RWPE2 (cell line): ENCODE measurements at regions not wholly inside any gene's neighbourhood (a gene's known extent, or its start where the extent isn't known, plus 50 kb on each side); places are given as distances from the start of the nearest gene placed in this dataset.

Experiments
- ATAC-seq: fragments of 200-7000 bp; cut with Tn5 transposase; 3 replicates; pipeline ENCODE4 v1.9.1; 2021; ENCODE audit warnings: low read depth
- DNase-seq: peaks from one replicate; pipeline ENCODE4 v3.0.0-alpha.2; 2020; ENCODE audit warnings: low spot score
- H3K27ac ChIP-seq: fragments of 450-650 bp; 2 replicates; pipeline ENCODE4 v1.5.1; 2017; ENCODE audit warnings: mild to moderate bottlenecking; ENCODE audit not compliant: poor library complexity, severe bottlenecking
- H3K27me3 ChIP-seq: fragments of 250-450 bp; sonication (Bioruptor Pico); 2 replicates; pipeline ENCODE4 v1.5.1; 2021; ENCODE audit warnings: mild to moderate bottlenecking, moderate library complexity; ENCODE audit not compliant: insufficient read depth, poor library complexity, severe bottlenecking
- H3K36me3 ChIP-seq: fragments of 250-450 bp; sonication (Bioruptor Pico); 2 replicates; pipeline ENCODE4 v1.5.1; 2020; ENCODE audit warnings: low read depth, mild to moderate bottlenecking, moderate library complexity
- H3K4me1 ChIP-seq: fragments of 250-450 bp; sonication (Bioruptor Pico); 2 replicates; pipeline ENCODE4 v1.5.1; 2021; ENCODE audit warnings: mild to moderate bottlenecking, moderate library complexity; ENCODE audit not compliant: insufficient read depth, poor library complexity, severe bottlenecking
- H3K4me3 ChIP-seq: fragments of 250-450 bp; sonication (Bioruptor Pico); 2 replicates; pipeline ENCODE4 v1.5.1; 2021; ENCODE audit warnings: mild to moderate bottlenecking, moderate library complexity; ENCODE audit not compliant: severe bottlenecking
- H3K9me3 ChIP-seq: fragments of 250-450 bp; sonication (Bioruptor Pico); 2 replicates; pipeline ENCODE4 v1.5.1; 2021; ENCODE audit warnings: mild to moderate bottlenecking, moderate library complexity; ENCODE audit not compliant: severe bottlenecking
- TF ChIP-seq, protein P1 (sequence below): fragments of 450-650 bp; IDR thresholded peaks from one replicate; pipeline ENCODE4 v1.5.1; 2017; ENCODE audit warnings: mild to moderate bottlenecking, moderate library complexity; ENCODE audit not compliant: poor library complexity, severe bottlenecking

DNA sequence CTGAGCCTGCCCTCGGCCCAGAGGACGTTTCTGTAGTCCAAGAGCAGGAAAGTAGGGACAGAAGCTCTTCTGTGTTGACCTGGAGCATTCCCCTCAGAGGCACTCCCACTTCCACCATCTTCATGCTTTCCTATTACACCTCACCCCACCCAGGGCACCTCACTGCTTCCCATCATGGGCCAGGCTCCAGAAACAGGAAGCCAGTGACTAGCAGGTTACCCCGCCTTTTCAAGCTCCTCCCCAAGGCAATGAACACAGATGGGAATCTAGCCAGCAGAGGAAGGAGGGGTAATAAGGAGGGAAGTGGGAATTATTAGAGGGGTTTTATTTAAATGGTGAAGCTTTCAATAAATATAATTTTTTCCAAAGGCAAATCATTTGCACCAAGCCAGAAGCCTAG, 308.8 kb upstream of the MGAT5 start:
- Histone ChIP-seq H3K9me3 (no peaks in the 10 kb centered on the region), H3K4me3 (no peak overlapping the region), H3K36me3 (no peaks in the 10 kb centered on the region), H3K4me1 (no peaks in the 10 kb centered on the region), H3K27ac (no peak overlapping the region), H3K27me3 (no peaks in the 10 kb centered on the region)
- ATAC-seq: no peak
- no peak for DNase-seq
- TF ChIP-seq, protein P1, sequence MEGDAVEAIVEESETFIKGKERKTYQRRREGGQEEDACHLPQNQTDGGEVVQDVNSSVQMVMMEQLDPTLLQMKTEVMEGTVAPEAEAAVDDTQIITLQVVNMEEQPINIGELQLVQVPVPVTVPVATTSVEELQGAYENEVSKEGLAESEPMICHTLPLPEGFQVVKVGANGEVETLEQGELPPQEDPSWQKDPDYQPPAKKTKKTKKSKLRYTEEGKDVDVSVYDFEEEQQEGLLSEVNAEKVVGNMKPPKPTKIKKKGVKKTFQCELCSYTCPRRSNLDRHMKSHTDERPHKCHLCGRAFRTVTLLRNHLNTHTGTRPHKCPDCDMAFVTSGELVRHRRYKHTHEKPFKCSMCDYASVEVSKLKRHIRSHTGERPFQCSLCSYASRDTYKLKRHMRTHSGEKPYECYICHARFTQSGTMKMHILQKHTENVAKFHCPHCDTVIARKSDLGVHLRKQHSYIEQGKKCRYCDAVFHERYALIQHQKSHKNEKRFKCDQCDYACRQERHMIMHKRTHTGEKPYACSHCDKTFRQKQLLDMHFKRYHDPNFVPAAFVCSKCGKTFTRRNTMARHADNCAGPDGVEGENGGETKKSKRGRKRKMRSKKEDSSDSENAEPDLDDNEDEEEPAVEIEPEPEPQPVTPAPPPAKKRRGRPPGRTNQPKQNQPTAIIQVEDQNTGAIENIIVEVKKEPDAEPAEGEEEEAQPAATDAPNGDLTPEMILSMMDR: no peak

DNA sequence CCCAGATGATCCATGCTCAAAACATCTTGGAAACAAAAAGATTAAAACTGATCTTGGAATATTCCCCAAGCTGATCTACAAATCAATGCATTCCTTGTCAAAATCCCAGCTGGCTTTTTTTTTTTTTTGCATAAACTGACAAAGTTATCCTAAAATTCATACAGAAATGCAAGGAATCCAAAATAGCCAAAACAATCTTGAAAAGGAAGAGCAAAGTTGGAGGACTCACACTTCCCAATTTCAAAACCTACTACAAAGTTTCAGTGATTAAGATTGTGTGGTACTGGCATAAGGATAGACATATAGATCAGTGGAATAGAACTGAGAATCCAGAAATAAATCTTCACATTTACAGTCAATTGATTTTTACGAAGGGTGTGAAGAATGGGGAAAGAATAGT, 306.8 kb upstream of the MGAT5 start:
- H3K4me3 ChIP-seq: no peak overlapping the region
- H3K27ac ChIP-seq: no peak overlapping the region
- no peaks in the 10 kb centered on the region for H3K36me3 ChIP-seq
- no peaks in the 10 kb centered on the region for H3K4me1 ChIP-seq
- TF ChIP-seq, protein P1: no peak
- no peaks in the 10 kb centered on the region for H3K9me3 ChIP-seq
- DNase-seq (no peak), ATAC-seq (no peak)
- H3K27me3 ChIP-seq: no peaks in the 10 kb centered on the region

DNA sequence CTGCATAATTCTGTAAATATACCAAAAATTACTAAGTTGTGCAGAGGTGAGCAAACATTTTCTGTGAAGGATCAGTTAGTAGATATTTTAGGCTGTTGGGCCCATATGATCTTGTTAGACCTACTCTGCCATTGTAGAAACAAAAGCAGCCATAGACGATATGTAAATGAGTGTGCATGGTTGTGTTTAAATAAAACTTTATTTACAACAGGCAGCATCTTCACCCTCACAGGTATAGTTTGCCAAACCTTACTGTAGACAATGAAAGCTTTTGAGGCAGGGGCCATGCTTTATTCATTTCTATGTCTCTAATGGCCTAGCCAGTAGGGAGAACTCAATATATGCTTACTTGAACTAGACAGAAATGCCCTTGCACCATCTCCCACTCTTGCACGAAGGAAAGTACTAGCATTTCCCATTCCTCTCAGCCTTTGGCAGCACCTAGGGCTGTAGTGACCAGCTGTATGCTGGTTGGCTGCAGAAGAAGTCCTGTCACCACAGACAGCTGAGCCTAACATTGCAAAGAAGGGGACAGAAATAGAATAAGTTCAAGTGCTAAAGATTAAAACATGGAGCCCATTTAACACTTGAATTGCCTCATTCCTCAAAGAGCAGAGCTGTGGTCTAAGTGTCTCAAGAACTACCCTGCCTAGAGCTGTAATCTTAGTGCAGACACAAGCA, 305.1 kb upstream of the MGAT5 start:
- Histone ChIP-seq H3K27ac (no peak overlapping the region), H3K9me3 (no peaks in the 10 kb centered on the region), H3K4me1 (no peaks in the 10 kb centered on the region), H3K36me3 (no peaks in the 10 kb centered on the region), H3K27me3 (no peaks in the 10 kb centered on the region), H3K4me3 (no peak overlapping the region)
- TF ChIP-seq, protein P1: no peak
- DNase-seq: no peak
- ATAC-seq: no peak

DNA sequence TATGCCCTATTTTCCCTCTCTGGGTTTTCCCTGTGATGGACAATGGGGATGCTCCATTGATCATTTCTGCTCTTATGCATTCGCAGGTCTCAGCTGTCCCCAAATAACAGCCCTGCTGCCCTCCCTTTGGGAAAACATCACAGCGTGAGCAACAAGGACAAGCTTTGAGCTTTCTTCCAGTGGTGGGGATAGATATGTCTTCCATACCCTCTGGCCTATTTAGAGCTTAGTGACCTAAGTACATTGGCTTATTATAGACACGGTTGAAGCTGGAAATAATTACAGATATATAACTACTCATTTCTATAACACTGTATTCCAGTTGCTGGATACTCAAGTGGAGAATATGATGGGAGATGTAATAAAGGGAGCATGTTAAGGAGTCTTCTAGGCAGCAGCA, 304.3 kb upstream of the MGAT5 start:
- TF ChIP-seq, protein P1: no peak
- H3K4me3 ChIP-seq: no peak overlapping the region
- no peaks in the 10 kb centered on the region for H3K27me3 ChIP-seq
- H3K9me3 ChIP-seq: no peaks in the 10 kb centered on the region
- H3K27ac ChIP-seq: no peak overlapping the region
- DNase-seq (no peak), ATAC-seq (no peak)
- H3K4me1 ChIP-seq: no peaks in the 10 kb centered on the region
- H3K36me3 ChIP-seq: no peaks in the 10 kb centered on the region

DNA sequence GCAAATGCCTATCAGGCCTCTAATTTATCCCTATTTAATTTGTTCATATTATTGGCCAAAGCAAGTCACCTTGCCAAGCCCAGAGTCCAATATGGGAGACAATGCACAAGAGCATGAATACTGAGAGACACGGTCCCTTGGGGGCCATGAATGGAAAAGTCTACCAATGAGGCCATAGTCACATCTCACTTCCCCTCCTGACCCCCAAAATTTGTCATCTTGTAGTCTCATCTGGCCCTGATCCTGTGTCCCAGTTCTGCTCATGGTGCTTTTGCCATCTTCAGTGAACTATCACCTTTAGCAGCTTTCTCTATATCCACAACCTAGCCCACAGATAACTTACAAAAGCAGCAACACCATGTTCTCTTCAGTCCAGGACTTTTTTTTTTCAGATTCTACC, 302.7 kb upstream of the MGAT5 start:
- Histone ChIP-seq H3K27ac (no peak overlapping the region), H3K4me1 (no peaks in the 10 kb centered on the region)

More for the DNA sequence above, 302.7 kb upstream of the MGAT5 start:
- no peaks in the 10 kb centered on the region for H3K27me3 ChIP-seq
- no peaks in the 10 kb centered on the region for H3K36me3 ChIP-seq
- ATAC-seq: no peak
- no peak overlapping the region for H3K4me3 ChIP-seq
- TF ChIP-seq, protein P1: no peak
- no peak for DNase-seq
- H3K9me3 ChIP-seq: no peaks in the 10 kb centered on the region
